Frontal cortex (tissue), 3 donors: ENCODE measurements at regions not wholly inside any gene's neighbourhood (a gene's known extent, or its start where the extent isn't known, plus 50 kb on each side); places are given as distances from the start of the nearest gene placed in this dataset.
A peak's percentile ranks its signal among the peaks of the same experiment; 100 is the strongest.
"Not testable (repeated sequence)": the region's sequence is repeated elsewhere in the genome, so short reads cannot be mapped to it uniquely, and the experiment has no call there.

Source experiments
- DNase-seq, 2 donors: peaks; one replicate each; pipeline ENCODE4 v3.0.0; 2012; ENCODE audit warnings: low spot score in 2 of 2
- FAIRE-seq: peaks from 2 replicates; lab custom pipeline; 2012; peaks lifted over from hg19 to GRCh38; lab: Jason Lieb, UNC
- donor health status: control.
- donor health status: control.
- donor health status: control.

DNA sequence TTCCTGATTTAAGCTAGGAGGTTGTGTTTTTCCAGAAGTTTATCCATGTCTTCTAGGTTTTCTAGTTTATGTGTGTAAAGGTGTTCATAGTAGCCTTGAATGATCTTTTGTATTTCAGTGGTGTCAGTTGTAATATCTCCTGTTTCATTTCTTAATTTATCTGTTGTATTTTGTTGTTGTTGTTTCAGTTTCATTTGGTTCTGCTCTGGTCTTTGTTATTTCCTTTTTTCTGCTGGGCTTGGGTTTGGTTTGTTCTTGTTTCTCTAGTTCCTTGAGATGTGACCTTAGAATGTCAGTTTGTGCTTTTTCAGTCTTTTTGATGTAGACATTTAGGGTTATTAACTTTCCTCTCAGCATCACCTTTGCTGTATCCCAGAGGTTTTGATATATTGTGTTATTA, 62.8 kb downstream of the SCP2D1 start:
- not testable (repeated sequence) for DNase-seq, FAIRE-seq

GRCh38 chr20:18879262-18879661, 65.7 kb downstream of the SCP2D1 start:
- FAIRE-seq (no peak), DNase-seq (no peak)

DNA sequence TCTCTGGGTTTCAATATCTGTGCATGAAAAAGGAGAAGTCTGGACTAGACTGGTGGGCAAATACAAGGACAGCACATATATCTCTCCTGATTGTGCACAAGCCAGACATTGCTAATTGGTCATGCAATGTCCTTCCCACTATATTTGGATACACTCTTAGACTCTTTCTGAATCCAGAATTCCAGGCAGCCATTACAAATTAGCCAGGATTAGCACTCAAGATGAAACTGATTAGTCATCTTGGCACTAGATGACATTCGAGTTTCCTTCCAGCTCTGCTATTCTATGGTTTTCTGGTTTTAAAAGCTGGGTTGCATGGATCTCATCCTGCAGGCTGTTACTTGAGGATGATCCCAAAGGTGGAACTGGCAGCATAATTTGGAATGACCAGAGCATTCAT, 73.2 kb downstream of the SCP2D1 start:
- DNase-seq (no peak), FAIRE-seq (no peak)

DNA sequence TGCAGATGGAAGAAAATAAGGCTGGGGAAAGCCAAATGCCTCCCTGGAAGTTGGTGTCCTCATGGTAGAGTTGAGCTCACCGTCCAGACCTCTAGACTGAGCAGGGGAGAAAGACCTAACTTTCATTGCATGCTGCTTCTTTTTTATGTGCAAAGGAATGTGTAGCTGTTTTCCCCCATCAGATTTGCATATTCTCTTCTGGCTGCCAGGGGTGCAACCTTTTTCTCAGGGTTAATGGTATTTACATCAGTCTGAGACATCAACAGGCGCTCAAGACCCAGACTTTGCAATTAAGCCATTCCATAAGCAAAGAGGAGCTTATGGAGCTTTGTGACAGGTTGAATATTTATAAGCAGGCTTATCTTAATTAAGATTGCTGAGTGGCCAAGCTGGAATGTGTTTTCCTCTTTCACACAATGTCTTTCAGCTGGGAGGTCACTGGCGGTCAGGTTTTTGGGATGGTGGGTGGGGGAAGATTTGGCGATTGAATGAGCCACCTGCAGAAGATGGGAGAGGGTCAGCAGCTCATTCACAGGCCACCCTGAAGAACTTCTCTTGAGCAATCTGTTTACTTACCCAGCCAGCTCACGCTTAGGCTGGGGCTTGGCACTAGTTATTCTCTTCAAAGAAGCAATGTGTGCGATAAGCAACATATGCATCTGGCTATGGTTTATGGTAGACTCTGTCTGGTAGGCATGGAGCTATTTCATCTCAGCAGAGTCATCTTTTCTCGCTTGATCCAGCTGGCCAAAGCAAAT, 88.6 kb downstream of the SCP2D1 start:
- DNase-seq (no peak), FAIRE-seq (no peak)

- FAIRE-seq, result no peak
- DNase-seq, result no peak
Measured at GRCh38 chr20:18904192-18904591, 90.6 kb downstream of the SCP2D1 start.

- FAIRE-seq (no peak), DNase-seq (peak in 1 of 2 donors; percentile 8)
Measured at GRCh38 chr20:18904624-18905023, 91.0 kb downstream of the SCP2D1 start.

- DNase-seq (no peak), FAIRE-seq (no peak)
Measured at GRCh38 chr20:18906046-18906445, 92.5 kb downstream of the SCP2D1 start.

- no peak for DNase-seq
- no peak for FAIRE-seq
Measured at GRCh38 chr20:18907353-18907752, 93.8 kb downstream of the SCP2D1 start.

DNA sequence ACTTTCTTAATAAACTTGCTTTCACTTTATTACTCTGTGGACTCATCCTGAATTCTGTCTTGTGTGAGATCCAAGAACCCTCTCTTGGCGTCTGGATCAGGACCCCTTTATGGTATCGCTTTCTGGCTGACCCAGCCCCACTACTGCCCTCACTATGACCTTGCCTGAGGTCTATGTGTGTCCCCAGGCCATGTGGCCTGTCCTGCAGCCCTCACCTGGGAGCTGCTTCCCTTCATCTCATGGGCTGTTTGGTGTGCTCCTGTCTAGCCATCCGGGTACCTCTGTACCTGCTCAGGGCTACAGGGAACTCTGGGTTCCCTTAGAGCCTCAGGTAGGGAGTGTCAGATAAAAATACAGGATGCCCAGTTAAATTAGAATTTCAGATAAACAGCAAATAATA, 94.5 kb downstream of the SCP2D1 start:
- FAIRE-seq (no peak), DNase-seq (no peak)

- no peak for FAIRE-seq
- DNase-seq, result no peak
Measured at GRCh38 chr20:18909254-18909653, 95.7 kb downstream of the SCP2D1 start.

DNA sequence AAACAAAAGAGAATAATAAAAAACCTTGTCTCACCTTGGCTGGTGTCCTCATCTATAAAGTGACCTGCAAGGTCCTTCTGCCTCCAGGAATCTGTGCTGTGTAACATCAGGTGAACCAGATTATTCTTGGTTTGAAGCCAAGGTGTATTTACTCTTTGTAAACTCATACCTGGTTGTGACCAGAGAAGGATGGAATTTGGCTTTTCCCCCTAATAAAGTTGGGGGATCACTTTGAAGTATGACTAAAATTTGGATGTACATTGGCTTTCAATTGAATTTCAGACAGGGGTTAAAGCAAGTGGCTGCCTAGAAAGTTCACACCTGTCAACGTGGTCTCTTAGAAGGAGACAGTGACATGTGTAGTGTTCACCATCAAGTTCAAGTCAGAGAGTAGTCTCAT, 100.1 kb downstream of the SCP2D1 start:
- DNase-seq (no peak), FAIRE-seq (no peak)

- FAIRE-seq (no peak), DNase-seq (no peak)
Measured at GRCh38 chr20:18914796-18915195, 101.2 kb downstream of the SCP2D1 start.

- FAIRE-seq (no peak), DNase-seq (no peak)
Measured at GRCh38 chr20:18916886-18917750, 103.5 kb downstream of the SCP2D1 start.

- no peak for DNase-seq
- no peak for FAIRE-seq
Measured at GRCh38 chr20:18919996-18920395, 106.4 kb downstream of the SCP2D1 start.

DNA sequence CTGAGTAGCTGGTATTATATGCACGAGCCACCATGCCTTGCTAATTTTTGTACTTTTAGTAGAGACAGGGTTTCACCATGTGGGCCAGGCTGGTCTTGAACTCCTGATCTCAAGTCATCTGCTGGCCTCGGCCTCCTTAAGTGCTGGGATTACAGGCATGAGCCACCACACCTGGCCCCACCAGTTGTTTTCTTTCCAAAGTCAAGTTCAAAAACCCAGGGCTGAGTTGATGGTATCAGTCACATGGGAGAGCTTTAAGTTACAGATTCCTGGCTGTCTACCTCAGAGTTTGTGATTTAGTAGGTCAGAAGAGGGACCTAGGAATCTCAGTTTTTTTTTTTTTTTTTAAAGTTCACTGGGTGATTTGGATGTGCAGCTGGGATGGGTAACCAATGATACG, 107.7 kb downstream of the SCP2D1 start:
- FAIRE-seq (no peak), DNase-seq (no peak)

DNA sequence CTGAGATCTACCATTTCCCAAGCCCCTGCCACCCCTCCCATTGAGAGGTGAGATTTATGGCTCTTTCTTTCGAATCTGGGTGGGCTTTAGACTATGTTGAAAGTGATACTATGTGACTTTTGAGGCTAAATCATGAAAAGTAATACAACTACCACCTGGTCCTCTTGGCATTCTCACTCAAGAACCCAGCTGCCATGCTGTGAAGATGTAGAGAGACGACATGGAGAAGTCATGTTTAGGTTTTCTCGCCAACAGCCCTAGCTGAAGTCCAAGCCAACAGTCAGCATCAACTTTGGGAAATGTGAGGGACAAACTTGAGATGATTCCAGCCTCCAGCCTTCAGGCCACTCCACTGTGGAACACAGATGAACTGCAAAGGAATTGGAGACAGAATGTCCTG, 108.7 kb downstream of the SCP2D1 start:
- DNase-seq (no peak), FAIRE-seq (no peak)

DNA sequence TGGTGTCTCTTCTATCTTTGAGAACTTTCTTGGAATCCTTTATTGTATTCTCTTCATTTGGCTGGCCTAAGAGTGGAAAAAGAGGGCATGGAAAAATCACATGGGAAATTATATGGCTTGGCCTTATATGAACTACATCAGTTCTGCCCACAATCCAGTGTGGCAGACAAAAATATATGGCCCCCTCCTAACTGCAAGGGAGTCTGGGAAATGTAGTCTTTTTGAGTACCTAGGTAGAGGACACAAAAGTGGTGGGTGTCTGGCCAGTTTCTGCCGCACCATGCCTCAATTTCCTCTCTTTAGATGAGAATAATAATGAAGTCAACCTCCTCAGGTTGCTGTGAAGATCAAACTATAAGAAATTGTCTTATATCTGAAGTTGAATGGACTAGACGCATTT, 109.3 kb downstream of the SCP2D1 start:
- FAIRE-seq (no peak), DNase-seq (no peak)

DNA sequence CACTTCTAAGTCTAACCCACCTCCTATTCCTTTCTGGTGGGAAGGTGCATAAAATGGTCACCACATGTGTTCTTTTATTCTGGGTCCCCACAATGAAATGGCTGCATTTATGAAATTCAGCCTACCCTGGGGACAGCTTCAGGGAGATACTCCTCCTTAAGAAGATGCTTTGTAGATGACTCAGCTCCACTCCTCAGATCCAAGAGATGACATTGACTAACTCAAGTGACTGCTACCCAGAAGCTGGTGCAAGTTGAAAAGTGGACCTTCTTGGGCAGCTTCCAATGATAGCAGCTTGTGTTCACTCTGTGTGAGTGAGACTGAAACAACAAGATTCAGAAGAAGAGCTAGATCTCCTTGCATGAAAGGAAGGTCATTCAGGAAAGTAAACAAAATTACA, 113.4 kb downstream of the SCP2D1 start:
- DNase-seq (no peak), FAIRE-seq (no peak)

DNA sequence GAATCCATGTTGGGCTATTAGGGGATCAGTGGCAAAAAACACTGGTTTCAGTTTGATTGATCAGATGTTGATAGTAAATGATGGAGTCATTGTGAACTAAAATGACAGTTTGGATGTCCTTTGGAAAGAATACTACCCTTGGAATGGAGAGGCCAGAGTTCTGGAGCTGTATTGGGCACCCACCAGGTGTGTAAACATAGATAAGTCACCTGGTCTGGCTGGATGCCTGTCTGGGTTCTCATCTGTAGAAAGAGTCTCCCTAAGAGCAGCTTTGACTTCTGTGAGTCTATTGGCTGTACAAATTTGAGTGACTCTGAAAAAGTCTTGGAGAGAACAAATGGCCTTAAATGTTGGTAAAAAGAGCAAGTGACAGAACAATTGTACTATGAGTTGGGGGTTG, 115.0 kb downstream of the SCP2D1 start:
- no peak for FAIRE-seq
- DNase-seq, result no peak

- no peak for DNase-seq
- FAIRE-seq, result no peak
Measured at GRCh38 chr20:18929800-18930199, 116.2 kb downstream of the SCP2D1 start.

DNA sequence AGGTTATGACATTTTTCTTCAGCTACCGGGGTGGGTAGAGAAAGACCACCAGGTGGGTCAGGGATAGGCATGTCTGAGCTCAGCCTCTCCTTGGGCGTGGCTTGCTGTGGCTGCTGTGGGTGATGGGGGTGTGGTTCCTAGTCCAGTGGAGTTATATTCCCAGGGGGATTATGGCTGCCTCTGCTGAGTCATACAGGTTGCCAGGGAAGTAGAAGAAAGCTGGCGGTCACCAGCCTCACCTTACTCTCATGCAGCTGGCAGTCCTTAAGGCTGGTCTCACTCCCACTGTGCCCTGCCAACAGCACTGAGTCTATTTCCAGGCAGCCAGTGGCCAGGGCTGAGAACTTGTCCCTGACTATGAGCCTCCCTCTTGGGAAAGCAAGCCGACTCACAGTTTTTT, 130.0 kb downstream of the SCP2D1 start:
- no peak for FAIRE-seq
- DNase-seq, result no peak
